Esophagus (tissue), 2 donors: ENCODE measurements at regions not wholly inside any gene's neighbourhood (a gene's known extent, or its start where the extent isn't known, plus 50 kb on each side); places are given as distances from the start of the nearest gene placed in this dataset.

ENCODE experiments used
- H3K27ac ChIP-seq, 2 donors: one replicate each; pipeline ENCODE4 v1.5.1; 2013; ENCODE audit warnings: low read depth in 2 of 2, mild to moderate bottlenecking in 2 of 2, inconsistent platforms in 1 of 2, low read length in 1 of 2, moderate library complexity in 1 of 2
- H3K27me3 ChIP-seq, 2 donors: one replicate each; pipeline ENCODE4 v1.6.1; 2013; ENCODE audit warnings: low read length in 2 of 2, control low read depth in 1 of 2, mild to moderate bottlenecking in 1 of 2; ENCODE audit not compliant: insufficient read depth in 2 of 2, control insufficient read depth in 1 of 2
- H3K36me3 ChIP-seq, 2 donors: one replicate each; pipeline ENCODE4 v1.6.1; 2013; ENCODE audit warnings: low read length in 1 of 2; ENCODE audit not compliant: control insufficient read depth in 2 of 2, insufficient read depth in 2 of 2
- H3K4me1 ChIP-seq, 2 donors: one replicate each; pipeline ENCODE4 v1.6.1; 2013; ENCODE audit warnings: low read length in 1 of 2; ENCODE audit not compliant: control insufficient read depth in 2 of 2, insufficient read depth in 2 of 2
- H3K4me3 ChIP-seq, 2 donors: one replicate each; pipeline ENCODE4 v1.5.1; 2013; ENCODE audit warnings: low read length in 2 of 2, mild to moderate bottlenecking in 2 of 2, low read depth in 1 of 2, moderate library complexity in 1 of 2
- H3K9me3 ChIP-seq, 2 donors: one replicate each; pipeline ENCODE4 v1.6.1; 2013; ENCODE audit warnings: mild to moderate bottlenecking in 2 of 2, low read depth in 1 of 2, low read length in 1 of 2, moderate library complexity in 1 of 2; ENCODE audit not compliant: control insufficient read depth in 2 of 2, insufficient read depth in 1 of 2
- WGBS, 2 donors: extraction: QIAGEN DNeasy Blood & Tissue Kit; methylation state at CpG; one replicate each; pipeline ENCODE4 v1.1.7; 2013; 5-methylcytosine and 5-hydroxymethylcytosine counted together
- donor health status: healthy with polysubstance abuse.
- donor health status: Bipolar disorder and iron deficiency.

DNA sequence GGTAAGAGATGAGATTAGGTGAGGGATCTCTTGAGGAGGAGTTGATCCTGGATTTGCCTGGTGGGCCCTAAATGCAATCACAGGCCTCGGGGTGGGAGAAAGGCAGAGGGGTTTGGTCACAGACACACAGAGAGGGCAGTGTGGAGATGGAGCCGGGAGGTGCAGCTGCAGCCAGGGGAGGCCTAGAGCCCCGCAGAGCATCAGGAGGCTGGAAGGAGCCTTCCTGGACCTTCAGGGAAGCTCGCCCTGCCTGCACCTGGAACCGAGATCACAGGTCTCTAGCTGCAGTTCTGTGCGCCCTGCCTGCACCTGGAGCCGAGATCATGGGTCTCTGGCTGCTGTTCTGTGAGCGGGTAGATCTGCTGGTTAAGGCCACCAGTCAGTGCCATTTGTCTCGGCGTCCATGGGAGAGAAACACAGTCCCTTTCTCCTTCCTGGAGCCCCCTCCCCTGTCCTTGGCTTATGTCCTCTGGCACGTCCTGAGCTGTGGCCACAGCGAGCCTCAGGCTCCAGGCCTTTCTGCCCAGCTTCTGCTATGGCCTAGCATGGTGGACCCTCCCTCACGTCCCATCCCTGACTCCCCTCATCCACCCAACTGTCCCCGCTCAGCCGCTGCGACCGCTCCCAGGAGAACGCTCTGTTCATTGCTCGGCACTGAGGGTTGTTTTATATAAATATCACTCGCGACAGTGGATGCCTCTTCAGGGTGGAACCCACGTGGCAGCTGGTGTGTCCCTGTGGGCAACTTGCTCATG lies 112.0 kb downstream of the DACT2 start:
- 83 to 92% methylated on average over 22 of the region's 22 CpGs for WGBS, 2 donors
- H3K27me3 ChIP-seq: no peaks in the 10 kb centered on the region
- H3K27ac ChIP-seq: peak overlapping the region in 1 of 2 donors; percentile 48
- no peaks in the 10 kb centered on the region for H3K9me3 ChIP-seq
- H3K4me1 ChIP-seq: peaks cover 2 to 7% of the 10 kb centered on the region in 2 donors
- no peak overlapping the region for H3K4me3 ChIP-seq
- no peaks in the 10 kb centered on the region for H3K36me3 ChIP-seq

DNA sequence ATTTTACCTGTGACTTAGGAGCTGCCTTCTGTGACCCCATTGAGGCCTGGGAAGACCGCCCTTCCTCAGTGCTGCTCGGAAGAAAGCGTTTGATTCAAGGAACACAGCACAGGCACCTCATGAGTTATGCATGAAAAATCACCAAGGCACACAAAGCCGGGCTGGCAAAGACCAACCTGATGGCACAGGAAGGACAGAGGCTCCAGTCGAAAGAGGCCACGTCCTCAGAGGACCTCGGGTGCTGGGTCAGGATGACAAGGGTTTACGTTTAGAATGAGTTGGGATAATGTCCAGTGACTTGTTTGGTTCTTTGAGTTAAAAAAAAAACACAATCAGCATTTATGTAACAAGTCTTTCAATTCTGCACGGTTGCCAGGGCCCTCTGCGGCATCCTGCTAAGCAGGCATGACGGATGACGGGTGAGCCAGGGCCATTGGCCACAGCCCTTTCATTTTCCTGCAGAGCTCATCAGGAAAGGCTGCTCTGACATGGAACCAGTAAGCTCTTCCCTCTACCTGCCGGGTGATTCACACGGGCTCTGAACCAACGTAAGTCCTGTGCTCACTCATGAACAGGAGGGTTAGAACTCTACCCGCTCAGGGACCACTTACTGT lies 112.8 kb downstream of the DACT2 start:
- Histone ChIP-seq H3K4me3 (no peak overlapping the region), H3K9me3 (no peaks in the 10 kb centered on the region), H3K27me3 (no peaks in the 10 kb centered on the region), H3K27ac (peak overlapping the region; percentile 86 to 90), H3K36me3 (no peaks in the 10 kb centered on the region), H3K4me1 (peaks cover 2 to 7% of the 10 kb centered on the region in 2 donors)
- 54 to 62% methylated on average over 16 of the region's 16 CpGs for WGBS, 2 donors

DNA sequence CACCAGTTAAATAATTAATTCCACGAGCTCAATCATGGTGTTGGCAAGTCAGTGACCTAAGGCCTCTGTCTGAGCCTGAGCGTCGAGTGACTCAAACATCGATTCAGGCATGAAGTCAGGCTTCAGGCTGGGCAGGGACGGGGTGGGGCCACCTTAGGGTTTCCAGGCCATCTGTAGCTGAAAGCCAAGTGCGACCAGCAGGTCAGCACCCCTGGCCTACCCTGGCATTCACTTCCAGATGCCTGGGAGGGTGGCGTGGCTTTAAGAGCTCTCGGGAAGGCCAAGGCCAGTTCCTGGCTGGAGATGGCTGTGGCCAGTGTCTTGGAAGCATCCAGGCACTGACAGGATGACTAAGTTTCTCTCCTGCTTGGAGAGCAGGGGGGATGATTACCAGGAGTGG lies 113.4 kb downstream of the DACT2 start:
- WGBS, 2 donors: 54 to 65% methylated on average over 8 of the region's 8 CpGs
- no peaks in the 10 kb centered on the region for H3K36me3 ChIP-seq
- peaks cover 2 to 7% of the 10 kb centered on the region in 2 donors for H3K4me1 ChIP-seq
- no peaks in the 10 kb centered on the region for H3K27me3 ChIP-seq
- no peak overlapping the region for H3K4me3 ChIP-seq
- H3K27ac ChIP-seq: peak overlapping the region; percentile 86 to 90
- H3K9me3 ChIP-seq: no peaks in the 10 kb centered on the region

DNA sequence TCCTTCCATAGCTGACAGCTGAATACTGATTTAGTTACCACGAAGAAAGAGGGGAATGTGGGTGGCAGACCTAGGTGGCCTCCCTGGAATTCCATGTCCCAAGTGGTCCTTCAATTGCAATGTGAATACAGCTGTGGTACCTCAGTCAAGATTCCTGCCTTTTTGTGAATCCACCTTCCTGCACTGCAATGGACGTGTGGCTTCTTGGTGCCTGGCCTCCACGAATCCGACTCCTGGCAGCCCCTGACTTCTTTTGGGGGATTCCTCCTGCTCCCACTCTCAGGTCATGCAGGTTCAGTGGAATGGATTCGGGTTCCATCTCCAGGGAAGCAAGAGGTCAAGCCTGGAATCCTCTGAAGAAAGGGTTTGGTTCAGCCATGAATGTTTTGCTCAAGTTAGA lies 117.8 kb downstream of the DACT2 start:
- Histone ChIP-seq H3K36me3 (no peaks in the 10 kb centered on the region), H3K4me3 (no peak overlapping the region), H3K9me3 (no peaks in the 10 kb centered on the region), H3K4me1 (no peaks in the 10 kb centered on the region), H3K27ac (no peak overlapping the region), H3K27me3 (no peaks in the 10 kb centered on the region)
- 91% methylated on average over 5 of the region's 5 CpGs for WGBS, 2 donors

DNA sequence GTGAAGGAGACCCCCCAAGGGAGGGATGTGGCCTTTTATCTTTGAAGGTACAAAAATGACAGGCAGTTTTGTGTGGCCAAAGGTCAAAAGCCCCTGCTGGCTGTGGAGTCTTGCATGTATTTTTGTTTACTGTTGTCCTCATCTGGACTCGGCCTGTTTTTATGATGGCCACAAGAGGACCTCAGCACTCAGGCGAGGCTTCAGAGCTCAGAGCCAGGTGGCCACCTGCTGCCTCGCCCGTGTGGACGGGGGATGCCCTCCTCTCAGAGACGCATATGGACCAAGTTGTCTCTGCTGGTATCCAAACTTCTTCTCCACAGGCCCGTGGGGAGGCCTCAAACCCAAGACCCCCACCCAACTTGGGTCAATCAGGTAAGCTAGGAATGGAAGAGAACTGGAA lies 118.2 kb downstream of the DACT2 start:
- Histone ChIP-seq H3K4me3 (no peak overlapping the region), H3K27me3 (no peaks in the 10 kb centered on the region), H3K27ac (no peak overlapping the region), H3K36me3 (no peaks in the 10 kb centered on the region), H3K4me1 (no peaks in the 10 kb centered on the region), H3K9me3 (no peaks in the 10 kb centered on the region)
- WGBS, 2 donors: 50 to 79% methylated on average over 7 of the region's 7 CpGs

DNA sequence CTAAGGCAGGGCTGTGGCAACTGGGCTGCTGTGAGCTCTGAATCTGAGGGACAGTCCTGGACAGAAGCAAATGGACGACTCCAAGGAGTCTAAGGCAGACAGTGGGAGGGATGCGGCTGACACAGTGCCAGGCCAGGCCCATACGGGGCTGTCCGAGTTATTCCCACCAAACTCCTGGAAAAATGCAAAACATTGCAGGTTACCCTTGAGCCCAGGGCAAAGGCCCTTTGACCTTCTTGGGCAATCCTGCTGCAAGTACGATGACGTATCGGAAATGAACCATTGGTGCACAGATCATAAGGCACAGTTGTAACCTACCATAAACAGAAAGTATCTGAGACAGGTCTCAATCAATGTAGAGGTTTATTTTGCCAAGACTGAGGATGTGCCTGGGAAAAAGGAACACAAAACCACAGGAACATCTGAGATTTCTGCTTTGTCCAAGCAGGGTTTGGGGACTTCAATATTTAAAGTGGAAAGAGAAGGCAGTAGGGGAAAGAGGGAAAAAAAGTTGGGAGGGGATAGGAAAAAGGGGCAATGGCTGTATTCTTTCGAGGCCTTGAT lies 118.9 kb downstream of the DACT2 start:
- 88 to 93% methylated on average over 8 of the region's 8 CpGs for WGBS, 2 donors
- Histone ChIP-seq H3K27ac (no peak overlapping the region), H3K9me3 (no peaks in the 10 kb centered on the region), H3K27me3 (no peaks in the 10 kb centered on the region), H3K4me1 (no peaks in the 10 kb centered on the region), H3K36me3 (no peaks in the 10 kb centered on the region), H3K4me3 (no peak overlapping the region)

DNA sequence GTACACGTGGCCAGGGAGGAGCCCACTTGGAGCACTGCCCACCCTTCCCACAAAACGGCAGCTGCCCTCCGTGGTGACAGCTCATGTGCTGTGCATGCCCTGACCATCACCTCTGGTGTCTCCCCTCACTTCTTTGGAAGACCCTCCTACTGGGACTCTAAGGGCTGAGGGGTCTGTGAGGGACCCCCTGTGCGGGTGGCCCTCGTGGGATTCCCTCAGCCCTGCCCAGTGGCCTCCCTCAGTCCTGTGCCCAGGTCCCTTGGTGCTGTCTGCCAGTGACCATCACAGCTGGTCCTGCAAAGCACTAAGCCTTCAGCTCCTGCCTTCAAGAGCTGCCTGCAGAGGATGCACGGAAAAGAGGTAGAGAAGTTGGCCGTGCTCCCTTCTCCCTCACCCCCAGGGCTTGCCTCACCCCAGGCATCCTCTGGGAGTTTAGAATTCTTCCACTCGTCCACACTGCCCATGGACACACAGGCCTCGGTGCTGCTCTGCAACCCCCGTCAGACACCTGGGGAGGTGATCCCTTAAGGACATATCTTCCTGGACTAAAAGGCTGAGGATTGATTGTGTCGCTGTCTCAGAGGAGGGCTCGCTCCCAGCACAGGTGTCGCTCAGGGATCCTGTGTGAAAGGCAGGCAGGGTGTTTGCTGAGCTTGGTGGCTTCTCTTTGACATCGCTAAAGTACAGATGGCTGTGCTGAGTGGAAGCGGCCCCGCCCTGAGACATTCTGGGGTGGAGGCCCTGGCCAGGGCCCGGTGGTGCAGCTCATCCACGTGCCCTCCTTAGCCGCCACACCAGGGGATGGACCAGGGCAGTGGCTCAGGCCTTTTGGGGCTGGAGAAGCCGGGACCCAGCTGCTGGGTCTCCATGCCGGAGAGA lies 119.5 kb upstream of the FRMD1 start:
- WGBS, 2 donors: 84 to 85% methylated on average over 21 of the region's 21 CpGs
- peaks cover 0 to 3% of the 10 kb centered on the region in 2 donors for H3K4me1 ChIP-seq
- H3K9me3 ChIP-seq: no peaks in the 10 kb centered on the region
- no peak overlapping the region for H3K27ac ChIP-seq
- no peaks in the 10 kb centered on the region for H3K36me3 ChIP-seq
- H3K4me3 ChIP-seq: no peak overlapping the region
- no peaks in the 10 kb centered on the region for H3K27me3 ChIP-seq

DNA sequence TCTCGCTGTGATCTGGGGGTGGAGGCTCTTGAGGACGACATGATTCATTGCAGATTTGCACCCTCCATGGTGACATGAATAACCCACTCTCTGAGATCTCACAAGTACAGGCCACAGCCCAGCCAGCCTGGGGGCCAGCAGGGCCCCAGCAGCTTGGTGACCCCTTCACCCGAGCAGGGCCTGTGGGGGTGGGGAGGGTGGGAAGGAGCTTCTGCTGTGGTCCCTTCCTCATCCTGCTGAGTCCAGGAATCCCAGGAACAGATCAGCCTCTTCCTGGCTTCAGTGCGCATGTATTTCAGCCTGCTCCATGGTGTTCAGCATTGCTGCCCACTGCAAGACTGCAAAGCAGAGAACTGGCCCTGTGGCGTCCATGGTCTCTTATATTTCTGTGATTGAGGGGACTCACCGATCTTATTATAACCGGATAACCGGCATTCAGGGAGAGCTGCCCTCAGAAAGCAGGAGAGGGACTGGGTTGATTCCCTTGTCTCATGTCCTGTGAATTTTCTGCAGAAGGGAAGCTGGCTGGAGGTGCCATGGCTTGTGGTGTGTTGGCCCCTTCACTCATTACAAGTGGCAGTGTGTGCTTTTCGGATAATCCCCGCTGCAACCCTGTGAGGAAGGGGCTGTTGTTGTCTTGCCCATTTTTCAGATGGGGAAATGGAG lies 118.8 kb upstream of the FRMD1 start:
- H3K9me3 ChIP-seq: no peaks in the 10 kb centered on the region
- H3K4me3 ChIP-seq: no peak overlapping the region
- H3K4me1 ChIP-seq: peaks cover 0 to 3% of the 10 kb centered on the region in 2 donors
- no peak overlapping the region for H3K27ac ChIP-seq
- H3K36me3 ChIP-seq: no peaks in the 10 kb centered on the region
- 91 to 92% methylated on average over 10 of the region's 10 CpGs for WGBS, 2 donors
- H3K27me3 ChIP-seq: no peaks in the 10 kb centered on the region
